ENCODE measurements at regions not wholly inside any gene's neighbourhood (a gene's known extent, or its start where the extent isn't known, plus 50 kb on each side); places are given as distances from the start of the nearest gene placed in this dataset.
"Not testable (repeated sequence)": the region's sequence is repeated elsewhere in the genome, so short reads cannot be mapped to it uniquely, and the experiment has no call there.

- DNase-seq (no peak), ATAC-seq (replicated peaks) (no peak)
- no peak overlapping the region for H3K4me3 Mint-ChIP-seq
- peaks cover 3 to 8% of the 10 kb centered on the region in 2 donors for H3K9me3 Mint-ChIP-seq
- H3K4me1 Mint-ChIP-seq (ENCODE audit: low read depth in 2 of 2): no peaks in the 10 kb centered on the region
- no peaks in the 10 kb centered on the region for H3K36me3 Mint-ChIP-seq (ENCODE audit: insufficient read depth)
- H3K27me3 Mint-ChIP-seq: no peaks in the 10 kb centered on the region
- H3K27ac Mint-ChIP-seq: no peak overlapping the region
These were observed 562.3 kb upstream of the COBL start for GRCh38 chr7:51878865-51879264.

- DNase-seq (no peak), ATAC-seq (replicated peaks) (no peak)
- H3K4me1 Mint-ChIP-seq (ENCODE audit: low read depth in 2 of 2): no peaks in the 10 kb centered on the region
- no peaks in the 10 kb centered on the region for H3K27me3 Mint-ChIP-seq
- no peaks in the 10 kb centered on the region for H3K36me3 Mint-ChIP-seq (ENCODE audit: insufficient read depth)
- no peak overlapping the region for H3K4me3 Mint-ChIP-seq
- H3K9me3 Mint-ChIP-seq: peaks cover 16 to 23% of the 10 kb centered on the region in 2 donors
- no peak overlapping the region for H3K27ac Mint-ChIP-seq
These were observed 552.8 kb upstream of the COBL start for GRCh38 chr7:51869452-51869851.

GRCh38 chr7:51867117-51867516 is 550.5 kb upstream of the COBL start:
- DNase-seq: no peak
- Mint-ChIP-seq H3K36me3 (ENCODE audit: insufficient read depth) (no peaks in the 10 kb centered on the region), H3K27ac (no peak overlapping the region), H3K4me3 (no peak overlapping the region), H3K4me1 (ENCODE audit: low read depth in 2 of 2) (no peaks in the 10 kb centered on the region), H3K27me3 (no peaks in the 10 kb centered on the region), H3K9me3 (peaks cover 8 to 18% of the 10 kb centered on the region in 2 donors)
- no peak for ATAC-seq (replicated peaks)

GRCh38 chr7:51860305-51860704 is 543.7 kb upstream of the COBL start:
- Mint-ChIP-seq H3K36me3 (ENCODE audit: insufficient read depth) (no peaks in the 10 kb centered on the region), H3K4me3 (no peak overlapping the region), H3K4me1 (ENCODE audit: low read depth in 2 of 2) (no peaks in the 10 kb centered on the region), H3K27me3 (no peaks in the 10 kb centered on the region), H3K9me3 (peaks cover 0 to 2% of the 10 kb centered on the region in 2 donors), H3K27ac (no peak overlapping the region)
- ATAC-seq (replicated peaks) (no peak), DNase-seq (no peak)

DNA sequence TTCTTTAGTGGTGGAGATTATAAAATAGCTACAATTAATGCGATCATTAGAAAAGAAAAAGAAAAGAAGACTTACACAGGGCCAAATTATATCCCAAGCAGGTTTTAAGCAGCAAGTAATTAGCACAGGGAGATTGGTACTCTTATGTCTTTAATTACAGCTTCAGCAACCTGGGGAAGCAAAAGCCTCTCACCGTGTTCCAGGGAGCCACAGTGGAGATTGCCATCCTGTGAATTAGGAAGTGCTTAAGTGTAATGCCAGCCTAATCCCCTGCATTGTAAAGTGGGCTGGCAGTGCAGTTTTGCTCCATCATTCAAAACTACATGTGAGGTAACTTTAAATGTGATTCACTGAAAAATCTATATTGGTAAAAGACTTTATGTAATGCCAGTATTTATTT is 533.5 kb upstream of the COBL start:
- H3K4me3 Mint-ChIP-seq: no peak overlapping the region
- no peak overlapping the region for H3K27ac Mint-ChIP-seq
- ATAC-seq (replicated peaks) (no peak), DNase-seq (no peak)
- H3K9me3 Mint-ChIP-seq: peaks cover 8 to 10% of the 10 kb centered on the region in 2 donors
- no peaks in the 10 kb centered on the region for H3K4me1 Mint-ChIP-seq (ENCODE audit: low read depth in 2 of 2)
- no peaks in the 10 kb centered on the region for H3K27me3 Mint-ChIP-seq
- no peaks in the 10 kb centered on the region for H3K36me3 Mint-ChIP-seq (ENCODE audit: insufficient read depth)

GRCh38 chr7:51847461-51848134 is 531.0 kb upstream of the COBL start:
- DNase-seq (no peak), ATAC-seq (replicated peaks) (no peak)
- H3K36me3 Mint-ChIP-seq (ENCODE audit: insufficient read depth): no peaks in the 10 kb centered on the region
- no peaks in the 10 kb centered on the region for H3K27me3 Mint-ChIP-seq
- H3K9me3 Mint-ChIP-seq: peaks cover 8 to 13% of the 10 kb centered on the region in 2 donors
- H3K4me3 Mint-ChIP-seq: no peak overlapping the region
- H3K27ac Mint-ChIP-seq: no peak overlapping the region
- no peaks in the 10 kb centered on the region for H3K4me1 Mint-ChIP-seq (ENCODE audit: low read depth in 2 of 2)

GRCh38 chr7:51839130-51839529 is 522.5 kb upstream of the COBL start:
- H3K27me3 Mint-ChIP-seq; H3K4me1 Mint-ChIP-seq (ENCODE audit: low read depth in 2 of 2); DNase-seq; H3K27ac Mint-ChIP-seq; H3K4me3 Mint-ChIP-seq; ATAC-seq (replicated peaks); H3K36me3 Mint-ChIP-seq (ENCODE audit: insufficient read depth): not testable (repeated sequence)
- H3K9me3 Mint-ChIP-seq: peaks cover 11 to 12% of the 10 kb centered on the region in 2 donors

- Mint-ChIP-seq H3K4me1 (ENCODE audit: low read depth in 2 of 2) (no peaks in the 10 kb centered on the region), H3K27ac (no peak overlapping the region), H3K27me3 (no peaks in the 10 kb centered on the region), H3K36me3 (ENCODE audit: insufficient read depth) (no peaks in the 10 kb centered on the region), H3K4me3 (no peak overlapping the region), H3K9me3 (peaks cover 13 to 28% of the 10 kb centered on the region in 2 donors)
- DNase-seq (no peak), ATAC-seq (replicated peaks) (no peak)
These were observed 511.0 kb upstream of the COBL start for GRCh38 chr7:51827631-51828030.

GRCh38 chr7:51824050-51824449 is 507.4 kb upstream of the COBL start:
- H3K4me3 Mint-ChIP-seq: no peak overlapping the region
- H3K4me1 Mint-ChIP-seq (ENCODE audit: low read depth in 2 of 2): no peaks in the 10 kb centered on the region
- H3K9me3 Mint-ChIP-seq: peaks cover 10 to 22% of the 10 kb centered on the region in 2 donors
- no peaks in the 10 kb centered on the region for H3K36me3 Mint-ChIP-seq (ENCODE audit: insufficient read depth)
- no peak for DNase-seq
- no peak overlapping the region for H3K27ac Mint-ChIP-seq
- no peak for ATAC-seq (replicated peaks)
- no peaks in the 10 kb centered on the region for H3K27me3 Mint-ChIP-seq

GRCh38 chr7:51823437-51823836 is 506.8 kb upstream of the COBL start:
- H3K4me3 Mint-ChIP-seq: no peak overlapping the region
- H3K9me3 Mint-ChIP-seq: peaks cover 14 to 25% of the 10 kb centered on the region in 2 donors
- no peaks in the 10 kb centered on the region for H3K27me3 Mint-ChIP-seq
- no peaks in the 10 kb centered on the region for H3K36me3 Mint-ChIP-seq (ENCODE audit: insufficient read depth)
- H3K27ac Mint-ChIP-seq: no peak overlapping the region
- no peak for DNase-seq
- ATAC-seq (replicated peaks): no peak
- no peaks in the 10 kb centered on the region for H3K4me1 Mint-ChIP-seq (ENCODE audit: low read depth in 2 of 2)

DNA sequence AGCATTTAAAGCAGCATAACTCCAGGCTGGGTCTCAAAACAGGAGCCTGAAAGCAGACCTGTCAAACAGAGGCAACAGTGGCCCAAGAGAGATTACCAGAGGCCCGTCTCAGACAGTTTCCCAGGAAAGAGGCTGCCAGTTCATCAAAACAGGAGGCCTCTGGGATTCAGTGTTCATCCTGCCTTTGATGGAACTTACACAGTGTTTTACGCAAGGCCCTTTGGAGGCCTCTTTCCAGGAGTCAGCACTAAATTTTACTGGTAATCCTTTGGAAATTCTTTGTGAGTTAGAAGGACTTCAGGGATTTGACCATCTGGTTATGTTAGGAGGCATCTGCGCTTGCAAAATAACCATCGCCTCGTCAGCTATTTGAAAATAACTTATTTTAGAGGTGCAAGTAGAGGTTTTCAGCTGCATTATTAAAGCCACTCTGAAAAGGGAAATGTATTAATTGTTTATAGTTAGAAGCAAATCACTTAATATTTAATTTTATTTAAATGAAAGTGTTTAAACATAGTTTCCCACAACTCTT is 501.2 kb upstream of the COBL start:
- Mint-ChIP-seq H3K4me3 (no peak overlapping the region), H3K27ac (no peak overlapping the region), H3K9me3 (peaks cover 6 to 8% of the 10 kb centered on the region in 2 donors), H3K4me1 (ENCODE audit: low read depth in 2 of 2) (no peaks in the 10 kb centered on the region), H3K36me3 (ENCODE audit: insufficient read depth) (no peaks in the 10 kb centered on the region), H3K27me3 (no peaks in the 10 kb centered on the region)
- ATAC-seq (replicated peaks): no peak
- no peak for DNase-seq

DNA sequence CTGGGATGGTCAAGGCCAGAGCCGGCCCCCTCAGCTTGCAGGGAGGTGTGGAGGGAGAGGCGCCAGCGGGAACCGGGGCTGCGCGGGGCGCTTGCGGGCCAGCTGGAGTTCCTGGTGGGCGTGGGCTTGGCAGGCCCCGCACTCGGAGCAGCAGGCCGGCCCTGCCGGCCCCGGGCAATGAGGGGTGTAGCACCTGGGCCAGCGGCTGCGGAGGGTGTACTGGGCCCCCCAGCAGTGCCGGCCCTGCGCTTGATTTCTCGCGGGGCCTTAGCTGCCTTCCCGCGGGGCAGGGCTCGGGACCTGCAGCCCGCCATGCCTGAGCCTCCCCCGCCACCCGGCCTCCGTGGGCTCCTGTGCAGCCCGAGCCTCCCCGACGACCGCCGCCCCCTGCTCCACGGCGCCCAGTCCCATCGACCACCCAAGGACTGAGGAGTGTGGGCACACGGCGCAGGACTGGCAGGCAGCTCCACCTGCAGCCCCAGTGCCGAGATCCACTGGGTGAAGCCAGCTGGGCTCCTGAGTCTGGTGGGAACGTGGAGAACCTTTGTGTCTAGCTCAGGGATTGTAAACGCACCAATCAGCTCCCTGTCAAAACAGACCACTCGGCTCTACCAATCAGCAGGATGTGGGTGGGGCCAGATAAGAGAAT is 489.3 kb upstream of the COBL start:
- not testable (repeated sequence) for H3K4me3 Mint-ChIP-seq; H3K36me3 Mint-ChIP-seq (ENCODE audit: insufficient read depth); DNase-seq; H3K27me3 Mint-ChIP-seq; ATAC-seq (replicated peaks); H3K4me1 Mint-ChIP-seq (ENCODE audit: low read depth in 2 of 2); H3K27ac Mint-ChIP-seq; H3K9me3 Mint-ChIP-seq

DNA sequence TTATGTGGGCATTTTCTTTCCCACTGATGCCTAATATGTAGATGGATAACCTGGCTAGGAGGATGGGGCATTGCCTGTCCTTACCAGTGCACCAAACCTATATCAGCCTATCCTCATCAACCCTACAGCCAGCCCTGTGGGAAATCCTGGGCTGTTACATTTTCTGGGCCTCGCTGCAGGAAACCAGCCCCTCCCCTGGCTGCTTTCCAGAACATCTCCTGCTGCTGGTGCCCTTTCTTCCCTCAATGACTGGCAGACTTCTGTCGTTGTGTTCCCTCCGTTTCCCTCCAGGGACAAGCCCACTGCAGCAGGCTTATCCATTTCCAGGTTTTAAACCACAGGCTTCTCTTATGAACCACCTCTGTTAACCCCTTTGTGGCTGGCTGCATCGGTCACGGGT is 486.1 kb upstream of the COBL start:
- ATAC-seq (replicated peaks) (no peak), DNase-seq (no peak)
- Mint-ChIP-seq H3K4me3 (no peak overlapping the region), H3K4me1 (ENCODE audit: low read depth in 2 of 2) (no peaks in the 10 kb centered on the region), H3K9me3 (peaks cover 3 to 9% of the 10 kb centered on the region in 2 donors), H3K27ac (no peak overlapping the region), H3K36me3 (ENCODE audit: insufficient read depth) (no peaks in the 10 kb centered on the region), H3K27me3 (no peaks in the 10 kb centered on the region)

DNA sequence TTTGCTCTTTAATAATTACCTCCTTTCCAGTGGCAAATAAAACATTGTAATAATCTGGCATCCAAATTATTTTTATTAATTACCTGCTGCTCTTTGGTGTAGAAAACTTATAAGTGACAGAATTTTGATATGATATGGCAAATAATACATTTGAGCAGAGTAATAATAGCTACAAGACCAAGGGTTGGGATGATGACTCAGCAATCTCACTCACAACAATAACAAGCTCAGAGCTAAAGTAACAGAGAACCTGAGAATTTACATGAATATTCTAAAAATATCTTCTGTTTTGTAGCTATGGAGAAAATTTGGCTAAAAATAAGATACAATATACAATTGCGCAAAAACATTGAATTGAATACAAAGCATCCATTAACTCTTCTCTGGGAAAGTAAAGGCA is 480.8 kb upstream of the COBL start:
- no peak overlapping the region for H3K27ac Mint-ChIP-seq
- H3K4me3 Mint-ChIP-seq: no peak overlapping the region
- H3K27me3 Mint-ChIP-seq: no peaks in the 10 kb centered on the region
- ATAC-seq (replicated peaks) (no peak), DNase-seq (no peak)
- H3K36me3 Mint-ChIP-seq (ENCODE audit: insufficient read depth): no peaks in the 10 kb centered on the region
- H3K4me1 Mint-ChIP-seq (ENCODE audit: low read depth in 2 of 2): no peaks in the 10 kb centered on the region
- H3K9me3 Mint-ChIP-seq: peaks cover 0 to 1% of the 10 kb centered on the region in 2 donors
